T1000 (cell line): ENCODE measurements at regions not wholly inside any gene's neighbourhood (a gene's known extent, or its start where the extent isn't known, plus 50 kb on each side); places are given as distances from the start of the nearest gene placed in this dataset.

ENCODE experiments used
- DNase-seq: peaks from one replicate; lab custom pipeline; 2025; ENCODE audit warnings: mixed read lengths; lab: John Stamatoyannopoulos, UW

GRCh38 chr11:91805293-91805692, 419.3 kb upstream of the FAT3 start:
- DNase-seq: no peak

GRCh38 chr11:91804042-91804441, 420.6 kb upstream of the FAT3 start:
- no peak for DNase-seq

DNA sequence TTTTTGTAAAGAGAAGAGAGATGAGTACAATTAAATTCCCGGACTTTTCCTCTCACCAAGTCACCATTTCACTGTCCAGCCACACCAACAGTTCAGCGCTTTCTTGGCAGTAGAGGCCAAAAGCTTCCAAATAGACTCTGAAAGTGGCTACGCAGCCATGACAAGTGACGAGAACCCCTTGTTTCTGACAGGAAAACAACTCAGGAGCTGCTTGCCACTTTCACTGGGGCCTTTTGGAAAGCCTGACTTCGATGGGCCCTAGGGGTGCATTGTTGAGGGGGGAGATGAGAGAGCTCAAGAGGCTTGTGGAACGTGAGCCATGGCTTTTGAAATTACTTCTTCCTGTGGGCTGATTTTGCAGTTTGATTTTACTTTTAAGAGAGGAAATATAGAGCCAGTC, 422.1 kb upstream of the FAT3 start:
- DNase-seq: no peak

DNA sequence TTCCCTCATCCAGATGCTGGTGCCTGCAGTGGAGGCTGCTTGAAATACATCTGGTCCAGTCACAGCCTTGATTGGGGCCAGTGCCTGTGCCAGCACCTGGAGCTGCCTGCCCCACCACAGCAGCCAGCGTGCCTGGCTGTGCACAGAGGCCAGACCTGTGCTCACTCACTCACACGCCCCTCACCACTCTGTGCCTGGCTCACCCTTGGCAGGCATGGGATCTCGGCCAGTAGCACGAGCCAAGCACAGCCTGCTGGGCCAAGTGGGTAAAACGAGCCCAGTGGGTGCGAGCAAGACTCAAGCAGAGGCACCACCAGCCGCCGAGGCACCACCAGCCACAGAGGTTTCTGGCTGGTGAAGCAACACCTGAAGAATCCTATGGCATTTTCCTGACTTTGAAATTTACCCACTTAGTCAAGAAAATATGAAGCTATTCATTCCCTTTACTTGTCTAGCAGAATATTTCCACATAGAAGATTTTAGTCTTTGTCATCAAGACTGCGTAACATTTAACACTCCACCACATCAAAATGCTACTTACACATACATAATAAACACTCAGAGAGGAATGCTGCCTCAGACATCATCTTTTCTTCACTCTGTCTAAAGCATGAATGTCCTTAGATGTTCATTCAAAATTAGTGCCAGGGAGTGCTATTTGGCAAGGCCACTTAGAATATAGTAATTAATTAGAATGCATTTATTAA, 424.3 kb upstream of the FAT3 start:
- DNase-seq: no peak

GRCh38 chr11:91798240-91798639, 426.4 kb upstream of the FAT3 start:
- DNase-seq: no peak

DNA sequence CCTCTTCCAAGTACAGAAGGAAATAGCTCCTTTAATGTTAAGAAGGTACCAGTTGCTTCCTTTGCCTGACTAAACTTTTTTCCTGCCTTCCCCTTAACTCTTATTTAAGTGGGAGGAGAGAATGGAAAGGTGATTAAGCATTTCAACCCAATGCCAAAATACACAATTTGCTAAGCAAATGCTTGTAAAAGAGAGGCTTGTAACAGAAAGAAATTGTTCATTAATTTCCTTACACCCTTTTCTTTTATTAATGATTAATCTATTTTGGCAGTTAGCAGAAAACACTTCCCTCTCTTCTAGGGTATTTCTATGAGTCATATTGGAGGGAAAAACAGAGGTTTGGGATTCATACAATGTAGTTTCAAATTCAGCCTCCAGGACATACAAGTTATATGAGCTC, 427.6 kb upstream of the FAT3 start:
- no peak for DNase-seq

GRCh38 chr11:91795139-91795887, 429.3 kb upstream of the FAT3 start:
- no peak for DNase-seq

GRCh38 chr11:91794146-91794545, 430.5 kb upstream of the FAT3 start:
- no peak for DNase-seq

DNA sequence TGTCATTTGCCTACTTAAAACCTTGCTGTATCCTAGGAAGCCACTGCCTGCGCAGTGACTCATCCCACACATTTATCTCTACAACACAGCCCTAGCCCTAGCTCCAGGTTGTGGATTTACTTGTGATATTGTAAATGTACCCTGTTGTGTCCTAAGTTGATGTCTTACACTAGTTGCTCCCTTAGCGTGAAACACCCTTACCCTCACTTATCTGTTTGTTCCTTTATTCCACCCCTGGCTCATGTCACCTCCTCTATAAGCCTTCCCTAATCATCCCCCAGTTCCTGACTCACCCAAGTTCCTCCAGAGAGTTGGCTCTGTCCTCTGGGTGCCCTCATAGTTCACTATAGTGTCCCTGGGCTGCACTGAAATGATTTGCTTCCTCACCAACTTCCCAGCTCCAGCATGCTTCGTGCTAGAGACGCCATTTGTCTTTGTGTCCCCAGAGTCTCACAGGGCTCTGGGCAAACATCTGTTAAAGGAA, 431.8 kb upstream of the FAT3 start:
- no peak for DNase-seq

GRCh38 chr11:91791171-91791468, 433.5 kb upstream of the FAT3 start:
- no peak for DNase-seq

DNA sequence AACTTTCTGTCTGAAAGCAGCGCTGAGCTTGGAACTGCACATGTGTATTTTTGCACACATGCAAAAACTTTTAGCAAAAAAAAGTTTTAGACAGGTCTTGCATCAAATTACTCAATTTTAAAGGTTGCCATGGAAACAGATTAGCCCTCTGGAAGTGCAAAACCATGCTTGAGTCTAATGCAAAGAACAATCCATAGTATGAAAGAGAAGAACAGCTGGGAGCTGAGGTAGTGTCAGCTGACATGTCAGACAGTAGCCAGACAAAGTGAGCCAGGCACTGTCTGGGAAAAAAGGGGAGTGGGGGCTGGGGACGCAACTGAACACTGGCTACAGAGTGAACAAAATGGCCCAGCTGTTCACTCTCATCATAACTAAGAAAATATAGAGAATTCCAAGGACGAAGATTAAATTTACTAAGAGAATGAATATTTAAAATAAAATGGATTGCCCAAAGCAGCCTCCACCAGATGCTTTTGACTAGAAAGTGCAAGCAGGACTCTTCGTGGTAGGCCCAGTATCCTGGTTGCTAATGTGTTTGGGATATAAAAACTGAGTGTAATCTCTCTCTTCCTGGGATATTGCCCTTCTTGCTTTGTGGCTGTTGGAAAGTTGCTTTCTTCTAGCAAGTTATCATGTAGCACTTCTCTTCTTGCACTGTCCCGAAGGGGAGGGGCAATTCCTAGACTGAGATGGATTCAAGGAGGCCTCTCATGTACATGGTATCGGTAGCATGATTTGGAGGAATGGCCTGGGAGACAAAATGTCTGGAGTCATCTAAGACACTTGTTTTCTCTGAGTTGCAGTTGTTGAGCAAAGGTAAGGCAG, 434.1 kb upstream of the FAT3 start:
- no peak for DNase-seq

DNA sequence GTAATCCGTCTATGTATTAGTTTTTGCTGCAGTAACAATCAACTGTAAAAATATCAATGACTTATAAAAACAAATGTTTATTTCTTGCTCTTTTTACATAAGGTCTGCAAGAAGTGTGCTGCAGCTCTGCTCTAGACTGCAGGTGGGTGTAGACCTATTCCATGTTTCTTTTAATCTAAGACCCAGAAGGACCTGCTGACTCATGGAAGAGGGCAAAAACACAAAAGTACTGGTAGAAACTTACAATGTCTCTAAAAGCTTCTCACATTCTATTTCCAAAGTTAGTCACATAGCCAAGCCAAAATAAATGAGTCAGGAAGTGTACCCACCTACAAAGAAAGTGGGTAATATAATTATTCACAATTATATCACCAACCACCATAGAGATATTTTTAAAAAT, 435.9 kb upstream of the FAT3 start:
- DNase-seq: no peak

DNA sequence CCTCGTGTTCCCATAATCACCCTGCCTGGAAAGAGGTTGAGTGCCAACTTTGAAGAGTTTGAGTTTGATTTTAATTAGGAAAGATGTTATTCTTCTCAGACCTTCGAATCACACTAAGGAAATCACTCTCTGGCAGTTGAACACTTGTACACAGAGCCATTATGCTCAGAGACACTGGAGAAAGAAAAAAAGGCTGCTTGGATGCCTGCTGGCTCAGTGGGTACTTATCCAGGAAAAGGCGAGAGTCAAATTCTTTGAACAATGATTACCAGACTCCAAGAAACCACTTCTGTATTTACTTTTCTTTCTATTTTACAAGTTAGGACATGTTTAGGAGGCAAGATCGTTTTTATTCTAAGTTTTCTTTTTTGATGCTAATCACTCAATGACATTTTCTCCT, 438.5 kb upstream of the FAT3 start:
- DNase-seq: no peak

- DNase-seq: no peak
These were observed 441.4 kb upstream of the FAT3 start for GRCh38 chr11:91783173-91783572.

DNA sequence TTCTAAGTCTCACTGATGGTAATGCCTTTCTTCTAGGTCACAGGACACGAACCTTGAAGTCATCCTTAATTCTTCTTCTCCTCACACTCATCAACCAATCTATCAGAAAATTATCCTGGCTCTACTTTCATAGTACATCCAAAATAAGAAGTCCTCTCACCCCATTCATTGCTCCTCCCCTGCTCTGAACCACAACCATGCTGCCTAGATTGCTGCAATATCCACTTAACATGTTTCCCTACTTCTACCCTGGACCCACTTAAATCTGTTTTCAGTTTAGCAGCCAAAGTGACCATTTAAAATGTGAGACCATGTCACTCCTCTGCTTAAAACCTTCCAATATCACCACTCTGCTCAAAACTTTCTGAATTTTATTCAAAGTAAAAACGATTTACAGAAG, 445.9 kb upstream of the FAT3 start:
- no peak for DNase-seq

- DNase-seq: no peak
These were observed 448.0 kb upstream of the FAT3 start for GRCh38 chr11:91776655-91777054.

DNA sequence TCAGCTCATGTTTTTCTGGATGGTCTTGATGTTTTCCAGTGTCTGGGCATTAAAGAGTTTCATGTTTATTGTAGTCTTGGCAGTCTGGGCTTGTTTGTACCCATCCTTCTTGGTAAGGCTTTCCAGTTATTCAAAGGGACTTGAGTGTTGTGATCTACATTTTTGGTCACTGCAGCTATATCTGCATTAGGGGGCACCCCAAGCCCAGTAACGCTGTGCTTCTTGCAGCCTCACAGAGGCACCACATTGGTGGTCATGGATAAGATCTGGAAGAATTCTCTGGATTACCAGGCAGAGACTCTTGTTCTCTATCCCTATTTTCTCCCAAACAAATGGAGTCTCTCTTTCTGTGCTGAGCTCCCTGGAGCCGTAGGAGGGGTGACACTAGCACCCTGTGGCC, 451.5 kb upstream of the FAT3 start:
- no peak for DNase-seq

GRCh38 chr11:91771961-91772360, 452.7 kb upstream of the FAT3 start:
- DNase-seq: no peak

- no peak for DNase-seq
These were observed 455.8 kb upstream of the FAT3 start for GRCh38 chr11:91768783-91769182.

GRCh38 chr11:91763331-91763730, 461.3 kb upstream of the FAT3 start:
- no peak for DNase-seq

DNA sequence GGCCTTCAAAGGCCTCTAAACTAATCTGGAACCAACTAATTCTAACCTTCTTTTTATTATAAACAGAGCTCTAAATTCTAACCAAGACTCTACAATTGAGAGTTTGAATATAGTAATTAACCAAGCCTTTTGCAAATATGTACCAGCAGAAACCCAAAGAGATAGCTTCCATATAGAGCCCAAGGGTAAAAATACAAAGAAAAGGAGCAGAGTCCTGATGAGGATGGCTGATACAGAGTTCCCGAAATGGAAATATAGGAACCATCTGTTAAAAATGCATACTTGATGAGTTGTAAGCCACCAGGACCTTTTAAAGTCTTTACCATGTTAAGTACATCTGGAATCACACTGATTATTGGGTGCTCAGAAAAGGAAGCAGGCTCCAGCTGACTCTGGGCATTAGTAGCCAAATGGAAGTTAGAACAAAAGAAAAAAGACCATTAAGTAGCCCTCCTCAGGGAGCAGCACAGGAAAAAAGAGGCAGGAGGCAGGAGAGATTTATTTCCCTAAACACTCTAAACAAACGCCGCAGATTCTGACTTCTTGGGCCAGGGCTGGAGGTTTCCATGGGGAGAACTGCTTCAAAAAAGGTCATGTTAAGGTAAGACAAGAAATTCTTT, 463.1 kb upstream of the FAT3 start:
- no peak for DNase-seq

- no peak for DNase-seq
These were observed 467.7 kb upstream of the FAT3 start for GRCh38 chr11:91756829-91757480.
